Adipocyte (in vitro differentiated cells): ENCODE measurements at regions not wholly inside any gene's neighbourhood (a gene's known extent, or its start where the extent isn't known, plus 50 kb on each side); places are given as distances from the start of the nearest gene placed in this dataset.

Source experiments
- DNase-seq: peaks from one replicate; pipeline ENCODE4 v3.0.0-alpha.2; 2015; ENCODE audit warnings: low read depth
- H3K27me3 ChIP-seq: replicated peaks from 2 replicates; pipeline ENCODE4 v1.7.0; 2013; ENCODE audit warnings: mild to moderate bottlenecking, low read length, moderate library complexity; ENCODE audit not compliant: control insufficient read depth, insufficient read depth
- H3K36me3 ChIP-seq: 2 replicates; pipeline ENCODE4 v1.7.0; 2013; ENCODE audit warnings: low read length, mild to moderate bottlenecking, moderate library complexity; ENCODE audit not compliant: control insufficient read depth, insufficient read depth, severe bottlenecking
- H3K4me1 ChIP-seq: 2 replicates; pipeline ENCODE4 v1.7.0; 2013; ENCODE audit warnings: mild to moderate bottlenecking, low read length, moderate library complexity; ENCODE audit not compliant: control insufficient read depth, insufficient read depth
- H3K4me3 ChIP-seq: 2 replicates; pipeline ENCODE4 v1.7.0; 2013; ENCODE audit warnings: mild to moderate bottlenecking, low read length, moderate library complexity
- H3K9ac ChIP-seq: 2 replicates; pipeline ENCODE4 v1.7.0; 2013; ENCODE audit warnings: mild to moderate bottlenecking, low read length, moderate library complexity
- H3K9me3 ChIP-seq: 2 replicates; pipeline ENCODE4 v1.7.0; 2013; ENCODE audit warnings: mild to moderate bottlenecking, low read length, moderate library complexity; ENCODE audit not compliant: control insufficient read depth

- peak; percentile 70 for DNase-seq
- Histone ChIP-seq H3K9ac (no peak overlapping the region), H3K4me3 (no peak overlapping the region), H3K36me3 (no peaks in the 10 kb centered on the region), H3K4me1 (peaks cover 7% of the 10 kb centered on the region), H3K9me3 (no peaks in the 10 kb centered on the region), H3K27me3 (peaks cover 72% of the 10 kb centered on the region)
Observed at GRCh38 chr14:22391908-22392565, 197.0 kb downstream of the DAD1 start.

- no peak for DNase-seq
- no peak overlapping the region for H3K9ac ChIP-seq
Observed at GRCh38 chr14:22390824-22391461, 198.1 kb downstream of the DAD1 start.

GRCh38 chr14:22390195-22390594 lies 198.8 kb downstream of the DAD1 start:
- Histone ChIP-seq H3K9me3 (no peaks in the 10 kb centered on the region), H3K9ac (no peak overlapping the region), H3K36me3 (no peaks in the 10 kb centered on the region), H3K4me1 (peaks cover 7% of the 10 kb centered on the region), H3K4me3 (no peak overlapping the region), H3K27me3 (peaks cover 77% of the 10 kb centered on the region)
- no peak for DNase-seq

More at GRCh38 chr14:22390824-22391461, 198.1 kb downstream of the DAD1 start:
- Histone ChIP-seq H3K4me1 (peaks cover 7% of the 10 kb centered on the region), H3K27me3 (peaks cover 77% of the 10 kb centered on the region), H3K9me3 (no peaks in the 10 kb centered on the region), H3K36me3 (no peaks in the 10 kb centered on the region), H3K4me3 (no peak overlapping the region)

GRCh38 chr14:22388669-22389595 lies 200.1 kb downstream of the DAD1 start:
- no peaks in the 10 kb centered on the region for H3K36me3 ChIP-seq
- H3K9ac ChIP-seq = no peak overlapping the region
- H3K4me3 ChIP-seq = no peak overlapping the region
- H3K27me3 ChIP-seq = peaks cover 78% of the 10 kb centered on the region
- DNase-seq = peak; percentile 14
- H3K9me3 ChIP-seq = no peaks in the 10 kb centered on the region
- peaks cover 7% of the 10 kb centered on the region for H3K4me1 ChIP-seq

GRCh38 chr14:22387776-22388241 lies 201.2 kb downstream of the DAD1 start:
- DNase-seq = no peak
- H3K27me3 ChIP-seq = peaks cover 76% of the 10 kb centered on the region

GRCh38 chr14:22386924-22387775 lies 201.9 kb downstream of the DAD1 start:
- H3K9me3 ChIP-seq = no peaks in the 10 kb centered on the region
- H3K9ac ChIP-seq = no peak overlapping the region
- peaks cover 80% of the 10 kb centered on the region for H3K27me3 ChIP-seq
- no peaks in the 10 kb centered on the region for H3K36me3 ChIP-seq
- peaks cover 7% of the 10 kb centered on the region for H3K4me1 ChIP-seq
- no peak overlapping the region for H3K4me3 ChIP-seq
- peak; percentile 94 for DNase-seq

More at GRCh38 chr14:22387776-22388241, 201.2 kb downstream of the DAD1 start:
- Histone ChIP-seq H3K9ac (no peak overlapping the region), H3K36me3 (no peaks in the 10 kb centered on the region), H3K4me3 (no peak overlapping the region), H3K9me3 (no peaks in the 10 kb centered on the region), H3K4me1 (peaks cover 7% of the 10 kb centered on the region)

- Histone ChIP-seq H3K9me3 (no peaks in the 10 kb centered on the region), H3K9ac (no peak overlapping the region), H3K36me3 (no peaks in the 10 kb centered on the region), H3K4me1 (peaks cover 21% of the 10 kb centered on the region), H3K27me3 (peaks cover 64% of the 10 kb centered on the region), H3K4me3 (no peak overlapping the region)
- DNase-seq = no peak
Observed at GRCh38 chr14:22384974-22385526, 204.0 kb downstream of the DAD1 start.

GRCh38 chr14:22384167-22384549 lies 204.9 kb downstream of the DAD1 start:
- DNase-seq = no peak
- H3K4me3 ChIP-seq = no peak overlapping the region
- H3K9me3 ChIP-seq = no peaks in the 10 kb centered on the region
- no peak overlapping the region for H3K9ac ChIP-seq
- peaks cover 55% of the 10 kb centered on the region for H3K27me3 ChIP-seq
- H3K36me3 ChIP-seq = no peaks in the 10 kb centered on the region
- peaks cover 28% of the 10 kb centered on the region for H3K4me1 ChIP-seq

GRCh38 chr14:22383515-22384166 lies 205.4 kb downstream of the DAD1 start:
- H3K9me3 ChIP-seq = no peaks in the 10 kb centered on the region
- DNase-seq = no peak
- H3K4me3 ChIP-seq = no peak overlapping the region
- peaks cover 23% of the 10 kb centered on the region for H3K4me1 ChIP-seq
- peaks cover 53% of the 10 kb centered on the region for H3K27me3 ChIP-seq
- no peak overlapping the region for H3K9ac ChIP-seq
- no peaks in the 10 kb centered on the region for H3K36me3 ChIP-seq

GRCh38 chr14:22382955-22383354 lies 206.1 kb downstream of the DAD1 start:
- DNase-seq = no peak
- Histone ChIP-seq H3K9ac (no peak overlapping the region), H3K9me3 (no peaks in the 10 kb centered on the region), H3K4me1 (peaks cover 21% of the 10 kb centered on the region), H3K36me3 (no peaks in the 10 kb centered on the region), H3K27me3 (peaks cover 50% of the 10 kb centered on the region), H3K4me3 (no peak overlapping the region)
